ENCODE measurements at regions not wholly inside any gene's neighbourhood (a gene's known extent, or its start where the extent isn't known, plus 50 kb on each side); places are given as distances from the start of the nearest gene placed in this dataset.

DNA sequence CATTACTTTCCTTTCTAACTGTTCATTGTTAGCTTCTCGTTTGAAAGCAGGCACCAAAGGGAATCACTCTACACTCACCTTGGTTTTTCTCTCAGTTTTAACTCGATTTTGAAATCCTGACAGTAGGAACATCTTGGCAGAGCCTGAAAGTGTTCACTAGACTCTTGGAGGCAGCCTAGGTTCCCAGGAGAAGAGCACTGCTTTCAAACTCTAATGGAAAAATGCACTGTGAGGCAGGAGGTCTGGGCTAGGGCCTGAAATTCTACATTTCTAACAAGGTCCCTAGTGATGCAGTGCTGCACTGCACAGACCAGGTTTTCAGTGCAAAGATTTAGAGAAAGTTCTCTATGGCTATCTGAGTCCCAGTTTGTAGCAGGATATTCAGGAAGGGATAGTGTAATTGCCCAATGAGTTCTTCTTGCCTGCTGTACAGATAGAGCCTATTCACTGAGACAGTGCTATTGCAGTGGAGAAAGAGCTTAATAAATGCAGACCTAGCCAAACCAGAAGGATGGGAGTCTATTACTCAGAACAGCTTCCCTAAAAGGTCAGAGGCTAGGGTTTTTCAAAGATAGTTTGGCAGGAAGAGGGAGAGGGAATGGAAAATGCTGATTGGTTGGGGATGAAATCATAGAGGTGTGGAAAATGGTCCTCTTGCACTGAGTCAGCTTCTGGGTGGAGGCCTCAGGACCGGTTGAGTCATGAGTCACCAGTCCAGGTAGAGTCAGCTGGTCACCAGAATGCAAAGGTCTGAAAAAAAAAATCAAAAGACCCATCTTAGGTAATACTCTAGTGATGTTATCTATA lies 153.9 kb downstream of the GPBP1 start:
- TF ChIP-seq, protein P1, sequence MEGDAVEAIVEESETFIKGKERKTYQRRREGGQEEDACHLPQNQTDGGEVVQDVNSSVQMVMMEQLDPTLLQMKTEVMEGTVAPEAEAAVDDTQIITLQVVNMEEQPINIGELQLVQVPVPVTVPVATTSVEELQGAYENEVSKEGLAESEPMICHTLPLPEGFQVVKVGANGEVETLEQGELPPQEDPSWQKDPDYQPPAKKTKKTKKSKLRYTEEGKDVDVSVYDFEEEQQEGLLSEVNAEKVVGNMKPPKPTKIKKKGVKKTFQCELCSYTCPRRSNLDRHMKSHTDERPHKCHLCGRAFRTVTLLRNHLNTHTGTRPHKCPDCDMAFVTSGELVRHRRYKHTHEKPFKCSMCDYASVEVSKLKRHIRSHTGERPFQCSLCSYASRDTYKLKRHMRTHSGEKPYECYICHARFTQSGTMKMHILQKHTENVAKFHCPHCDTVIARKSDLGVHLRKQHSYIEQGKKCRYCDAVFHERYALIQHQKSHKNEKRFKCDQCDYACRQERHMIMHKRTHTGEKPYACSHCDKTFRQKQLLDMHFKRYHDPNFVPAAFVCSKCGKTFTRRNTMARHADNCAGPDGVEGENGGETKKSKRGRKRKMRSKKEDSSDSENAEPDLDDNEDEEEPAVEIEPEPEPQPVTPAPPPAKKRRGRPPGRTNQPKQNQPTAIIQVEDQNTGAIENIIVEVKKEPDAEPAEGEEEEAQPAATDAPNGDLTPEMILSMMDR (IDR thresholded peaks at IDR 0.05; ENCODE audit: low read depth, low read length) = no peak
- TF ChIP-seq POLR2A (IDR thresholded peaks at IDR 0.05; ENCODE audit: extremely low read depth, insufficient read length) (no peak), MYC (IDR thresholded peaks at IDR 0.05; ENCODE audit: low read depth, low read length) (no peak)
- TF ChIP-seq, protein P2, sequence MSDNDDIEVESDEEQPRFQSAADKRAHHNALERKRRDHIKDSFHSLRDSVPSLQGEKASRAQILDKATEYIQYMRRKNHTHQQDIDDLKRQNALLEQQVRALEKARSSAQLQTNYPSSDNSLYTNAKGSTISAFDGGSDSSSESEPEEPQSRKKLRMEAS (IDR thresholded peaks at IDR 0.05; ENCODE audit: low read depth, low read length) = no peak

Data from NB4 (cell line).